HG03457 (cell line): ENCODE measurements at regions not wholly inside any gene's neighbourhood (a gene's known extent, or its start where the extent isn't known, plus 50 kb on each side); places are given as distances from the start of the nearest gene placed in this dataset.
A peak's percentile ranks its signal among the peaks of the same experiment; 100 is the strongest.

Experiments
- ATAC-seq: cut with Tn5 transposase; IDR thresholded peaks from one replicate; pipeline ENCODE4 v1.9.1; 2021; ENCODE audit warnings: moderate number of reproducible peaks; ENCODE audit not compliant: unreplicated experiment

DNA sequence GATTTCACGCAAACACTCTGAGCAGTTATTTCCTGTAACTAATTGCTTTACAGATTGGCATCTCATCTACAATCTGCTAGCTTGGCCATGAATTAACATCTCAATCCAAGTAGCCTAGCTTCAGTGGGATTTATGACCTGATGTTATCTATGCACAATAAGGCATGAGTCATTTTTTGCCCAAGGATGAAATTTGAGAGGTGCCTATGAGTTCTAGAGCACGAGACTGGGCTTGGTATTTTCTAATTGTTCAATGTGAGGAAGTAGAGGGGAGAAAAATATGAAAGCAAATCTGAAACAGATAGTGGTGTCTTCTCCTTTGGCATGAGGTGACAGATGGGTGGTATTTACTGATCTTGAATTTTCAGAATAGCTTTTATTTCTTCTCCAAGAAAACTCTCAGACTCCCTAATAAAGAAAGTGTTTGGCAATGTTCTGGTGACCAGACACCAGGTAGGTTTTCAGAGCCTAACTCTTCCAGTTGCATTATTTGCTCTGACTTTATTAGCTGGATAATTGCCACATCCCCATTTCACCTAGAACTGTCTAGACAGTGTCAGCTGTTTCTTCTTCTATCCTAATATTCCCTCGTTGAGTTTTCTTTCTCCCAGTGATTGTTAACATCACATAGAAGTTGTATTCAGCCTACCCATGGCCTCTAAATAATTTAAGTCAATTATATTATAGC, 301.0 kb upstream of the UMPS start:
- no peak for ATAC-seq

DNA sequence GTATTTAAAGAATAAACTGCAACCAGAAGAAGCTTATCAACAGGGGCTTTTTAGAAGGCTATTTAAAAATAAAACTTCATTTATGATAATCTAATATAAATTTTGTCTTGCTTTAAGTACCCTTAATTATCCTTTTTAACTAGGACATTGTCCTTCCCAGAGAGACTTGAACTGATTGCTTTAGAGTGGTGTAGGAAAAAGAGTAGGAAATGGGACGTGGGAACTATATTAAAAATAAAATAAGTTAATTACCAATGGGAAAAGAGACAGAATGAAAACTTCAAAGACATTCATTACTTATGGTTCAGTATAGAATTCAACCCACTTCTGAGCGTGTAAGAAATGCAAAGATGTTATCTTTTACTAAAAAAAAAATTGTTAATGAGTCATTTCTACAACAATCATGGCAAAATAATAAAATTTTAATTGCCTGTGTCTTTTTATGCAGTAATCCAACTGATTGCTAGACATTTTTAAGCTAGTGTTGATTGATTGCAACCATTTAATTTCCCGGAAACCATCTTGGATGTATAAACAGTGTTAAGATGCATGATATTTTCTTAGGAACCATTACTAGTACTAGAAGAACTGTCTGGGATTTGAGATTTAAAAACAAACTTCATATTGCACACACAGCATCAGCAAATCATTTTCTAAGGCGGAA, 298.8 kb upstream of the UMPS start:
- ATAC-seq, result no peak

- no peak for ATAC-seq
These were observed 296.1 kb upstream of the UMPS start for GRCh38 chr3:124434176-124434575.

DNA sequence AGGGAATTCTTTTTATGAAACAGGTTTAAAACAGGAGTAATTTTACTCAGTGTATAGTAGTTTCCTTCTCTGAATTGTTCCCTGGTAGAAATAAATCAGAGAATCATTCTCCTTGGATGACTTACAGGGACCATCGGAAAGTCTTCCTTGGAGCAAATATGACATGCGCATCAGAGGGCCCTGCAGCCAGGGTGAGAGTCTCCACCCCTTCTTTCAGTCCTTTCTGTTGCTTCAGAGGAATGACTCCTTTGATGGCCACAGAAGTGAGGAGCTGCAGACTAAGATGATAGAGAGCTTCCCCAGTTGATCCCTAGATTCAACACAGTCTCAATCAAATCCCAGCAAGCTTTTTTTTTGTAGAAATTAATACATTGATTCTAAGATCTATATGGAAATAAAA, 294.8 kb upstream of the UMPS start:
- ATAC-seq, result no peak

DNA sequence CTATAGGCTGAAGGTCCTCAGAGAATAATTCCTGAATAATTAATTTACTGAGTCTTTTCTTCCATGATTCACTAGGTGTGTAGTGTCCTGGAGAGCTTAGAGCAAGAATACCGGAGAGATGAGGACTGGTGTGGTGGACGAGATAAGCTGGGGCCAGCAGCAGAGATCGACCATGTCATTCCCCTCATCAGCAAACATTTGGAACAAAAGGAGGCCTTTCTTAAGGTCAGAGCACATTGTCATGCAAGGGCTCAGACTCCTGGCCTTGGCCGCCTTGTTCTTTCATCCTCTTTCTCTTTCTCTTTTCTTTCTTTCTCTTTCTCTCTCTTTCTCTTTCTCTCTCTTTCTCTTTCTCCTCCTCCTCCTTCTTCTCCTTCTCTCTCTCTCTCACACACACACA, 291.4 kb upstream of the UMPS start:
- no peak for ATAC-seq

DNA sequence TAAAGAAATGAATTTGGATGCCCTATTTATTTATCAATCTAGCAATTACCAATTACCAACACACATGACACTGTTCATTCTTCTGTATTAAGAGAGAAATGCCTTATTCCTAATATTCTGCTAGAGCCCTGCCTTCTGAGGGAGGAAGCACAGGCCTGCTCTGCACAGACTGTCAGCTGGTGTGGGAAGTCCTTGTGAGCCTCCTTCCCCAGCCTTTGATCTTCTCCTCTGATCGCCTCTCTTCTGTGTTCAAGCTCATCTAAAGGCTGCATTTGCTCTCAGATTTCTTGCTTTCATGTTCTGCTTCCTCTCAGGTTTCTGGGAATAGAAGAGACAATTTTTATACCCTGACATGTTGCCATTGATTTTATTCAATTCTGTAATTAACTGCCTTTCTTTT, 290.6 kb upstream of the UMPS start:
- no peak for ATAC-seq

DNA sequence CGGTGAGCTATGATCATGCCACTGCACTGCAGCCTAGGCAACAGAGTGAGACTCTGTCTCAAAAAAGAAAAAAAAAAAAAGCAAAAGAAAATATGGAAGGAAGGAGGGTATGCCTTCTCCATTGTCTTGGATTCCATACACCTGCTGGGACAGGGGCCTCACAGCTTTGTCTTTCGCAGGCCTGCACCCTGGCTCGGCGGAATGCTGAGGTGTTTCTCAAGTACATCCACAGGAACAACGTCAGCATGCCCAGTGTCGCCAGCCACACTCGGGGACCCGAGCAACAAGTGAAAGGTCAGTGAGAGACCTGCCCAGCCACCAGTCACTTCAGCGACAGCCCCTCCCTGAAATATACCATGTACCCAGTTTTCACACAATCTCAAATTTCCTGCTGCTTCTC, 288.5 kb upstream of the UMPS start:
- ATAC-seq, result no peak

DNA sequence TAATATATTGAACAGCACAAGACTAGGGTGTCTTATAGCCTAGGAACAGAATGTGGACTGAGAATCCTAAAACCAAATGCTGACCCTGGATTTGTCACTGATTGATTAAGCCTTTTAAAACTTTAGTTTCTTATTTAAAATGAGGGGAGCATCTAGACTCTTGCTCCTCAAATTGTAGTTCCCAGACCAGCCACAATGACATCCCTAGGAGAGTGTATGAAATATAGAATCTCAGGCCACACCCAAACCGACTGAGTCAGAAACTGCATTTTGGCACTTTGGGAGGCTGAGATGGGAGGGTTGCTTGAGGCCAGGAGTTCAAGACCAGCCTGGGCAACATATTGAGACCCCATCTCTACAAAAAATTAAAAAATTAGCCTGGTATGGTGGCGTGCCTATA, 287.8 kb upstream of the UMPS start:
- no peak for ATAC-seq

DNA sequence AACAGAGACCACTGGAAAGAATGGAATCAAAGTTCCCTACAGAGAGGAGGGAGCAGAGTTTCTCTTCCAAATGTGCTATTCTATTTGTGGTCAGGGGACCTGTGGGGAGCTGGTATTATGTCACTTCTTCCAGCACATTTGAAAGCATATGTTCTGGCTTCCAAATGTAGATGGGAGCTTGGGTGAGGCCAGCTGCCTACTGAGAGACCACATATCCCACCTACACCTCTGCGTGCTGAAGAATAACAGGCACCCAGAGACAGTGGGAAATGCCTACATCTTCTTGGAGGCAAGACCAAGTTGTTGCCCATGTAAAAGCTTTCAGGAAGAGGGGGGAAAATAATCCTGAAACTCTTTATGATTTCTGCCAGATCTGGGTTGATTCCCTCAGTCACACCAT, 286.8 kb upstream of the UMPS start:
- no peak for ATAC-seq

GRCh38 chr3:124444075-124444474, 286.2 kb upstream of the UMPS start:
- ATAC-seq, result no peak

- no peak for ATAC-seq
These were observed 285.4 kb upstream of the UMPS start for GRCh38 chr3:124444896-124445295.

- no peak for ATAC-seq
These were observed 282.4 kb upstream of the UMPS start for GRCh38 chr3:124447845-124448244.

DNA sequence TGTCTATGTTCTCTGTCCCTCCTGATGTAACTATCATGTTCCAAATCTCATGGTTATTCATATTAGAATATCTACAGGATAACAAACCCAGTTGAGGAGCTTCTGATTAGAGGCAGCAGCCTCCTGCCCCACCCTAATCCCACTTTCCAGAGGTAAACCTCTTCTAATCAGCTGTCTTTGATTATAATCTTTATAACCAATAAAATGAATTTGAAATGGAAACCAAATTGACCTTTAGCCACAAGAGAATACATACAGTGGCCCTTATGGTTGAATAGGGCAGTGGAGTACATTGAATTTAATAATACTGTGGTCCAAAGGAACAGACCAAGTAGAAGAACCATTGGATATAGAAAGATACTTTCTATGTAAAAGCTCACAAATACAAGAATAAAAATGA, 281.3 kb upstream of the UMPS start:
- ATAC-seq, result no peak

DNA sequence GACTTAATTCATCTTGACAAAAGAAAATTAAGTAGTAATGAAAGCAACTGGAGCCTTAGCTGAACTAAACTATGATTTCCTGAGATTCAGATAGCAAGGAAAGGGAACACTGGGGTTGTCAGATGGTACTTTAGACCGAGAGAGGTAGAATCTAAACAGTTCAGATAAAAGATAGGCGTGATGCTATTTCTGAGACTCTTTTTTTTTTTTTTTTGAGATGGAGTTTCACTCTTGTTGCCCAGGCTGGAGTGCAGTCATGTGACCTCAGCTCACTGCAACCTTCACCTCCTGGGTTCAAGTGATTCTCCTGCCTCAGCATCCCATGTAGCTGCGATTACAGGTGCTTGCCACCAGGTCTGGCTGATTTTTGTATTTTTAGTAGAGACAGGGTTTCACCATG, 279.9 kb upstream of the UMPS start:
- ATAC-seq, result no peak

DNA sequence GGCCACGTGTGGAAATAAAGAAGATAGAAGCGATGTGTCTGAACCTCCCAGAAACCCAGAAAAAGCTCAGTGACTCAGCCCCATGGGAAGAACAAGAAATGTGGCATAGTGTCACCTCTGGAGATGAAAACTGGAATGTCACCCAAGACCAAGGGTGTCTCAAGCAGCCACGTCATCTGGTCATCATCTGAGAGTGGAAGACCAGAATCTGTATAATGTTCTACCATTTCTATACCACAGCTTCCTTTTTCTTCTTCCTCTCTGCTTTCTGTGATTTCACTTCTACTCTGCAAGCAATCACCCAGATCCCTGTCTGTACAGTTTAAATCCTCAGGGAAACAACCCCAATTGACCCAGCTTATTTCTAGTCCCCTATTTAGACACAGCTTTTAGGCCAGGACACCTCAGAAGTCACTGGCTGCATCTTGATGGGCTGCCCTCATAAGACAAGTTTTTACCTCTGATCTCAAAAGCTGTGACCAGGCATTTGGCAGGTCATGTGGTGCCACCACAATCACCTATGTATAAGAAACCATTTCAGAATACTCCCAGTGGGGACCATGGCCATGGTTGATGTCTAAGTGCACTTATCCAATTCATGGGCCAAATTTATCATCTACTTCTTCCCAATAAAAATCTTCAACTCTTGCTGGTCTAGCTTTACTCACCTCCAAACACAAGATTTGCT, 278.5 kb upstream of the UMPS start:
- ATAC-seq, result peak; percentile 73

DNA sequence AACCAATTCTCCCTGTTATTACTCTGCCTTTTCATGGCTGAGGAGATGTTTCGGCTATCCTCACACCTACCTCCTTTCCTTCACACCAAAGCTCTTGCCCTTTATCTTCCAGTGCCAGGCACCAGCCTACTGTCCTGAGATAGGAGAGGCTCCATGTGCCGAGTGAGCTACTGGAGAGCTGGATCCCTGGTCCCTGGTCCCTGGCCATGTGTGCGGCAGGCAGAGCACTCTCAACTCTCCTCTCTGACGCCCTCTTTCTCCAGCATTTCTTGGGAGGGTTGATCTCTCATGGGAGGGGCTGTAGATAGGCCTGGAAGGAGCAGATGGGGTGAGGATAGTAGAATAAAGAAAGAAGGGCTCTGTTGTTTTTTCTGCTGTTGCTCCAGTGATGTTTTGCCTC, 277.1 kb upstream of the UMPS start:
- ATAC-seq, result no peak

GRCh38 chr3:124455891-124456290, 274.4 kb upstream of the UMPS start:
- ATAC-seq, result no peak

DNA sequence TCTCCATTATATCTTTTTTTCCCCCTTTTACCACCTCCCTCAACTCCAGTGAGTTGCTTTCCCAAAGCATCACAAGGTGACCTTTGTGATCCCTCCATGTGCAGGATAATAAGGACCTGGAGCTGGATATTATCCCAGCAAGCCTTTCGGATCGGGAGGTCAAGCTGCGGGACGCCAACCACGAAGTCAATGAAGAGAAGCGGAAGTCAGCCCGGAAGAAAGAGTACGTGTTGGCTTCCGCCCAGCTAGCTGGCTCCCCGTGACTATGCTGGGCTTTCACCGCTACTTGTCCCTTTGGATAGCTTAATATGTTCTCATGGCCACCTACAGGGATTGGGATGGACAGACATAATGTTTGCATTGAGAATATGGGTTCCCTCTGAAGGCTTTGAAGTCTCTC, 273.7 kb upstream of the UMPS start:
- no peak for ATAC-seq

DNA sequence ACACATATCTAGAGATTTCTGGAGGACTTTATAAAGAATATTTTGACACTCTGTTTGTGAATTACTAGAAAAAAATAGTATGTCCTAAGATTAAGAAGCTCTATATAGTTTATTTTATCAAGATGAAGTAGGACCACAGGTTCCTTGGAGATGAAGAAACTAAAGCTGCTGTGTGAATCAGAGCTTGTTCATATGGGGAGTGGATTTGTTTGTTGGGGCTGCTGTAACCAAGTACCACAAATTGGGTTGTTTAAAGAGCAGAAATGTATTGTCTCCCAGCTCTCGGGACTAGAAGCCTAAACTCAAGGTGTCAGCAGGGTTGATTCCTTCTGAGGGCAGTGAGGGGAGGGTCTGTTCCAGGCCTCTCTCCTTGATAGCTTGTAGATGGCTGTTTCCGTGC, 270.6 kb upstream of the UMPS start:
- no peak for ATAC-seq

DNA sequence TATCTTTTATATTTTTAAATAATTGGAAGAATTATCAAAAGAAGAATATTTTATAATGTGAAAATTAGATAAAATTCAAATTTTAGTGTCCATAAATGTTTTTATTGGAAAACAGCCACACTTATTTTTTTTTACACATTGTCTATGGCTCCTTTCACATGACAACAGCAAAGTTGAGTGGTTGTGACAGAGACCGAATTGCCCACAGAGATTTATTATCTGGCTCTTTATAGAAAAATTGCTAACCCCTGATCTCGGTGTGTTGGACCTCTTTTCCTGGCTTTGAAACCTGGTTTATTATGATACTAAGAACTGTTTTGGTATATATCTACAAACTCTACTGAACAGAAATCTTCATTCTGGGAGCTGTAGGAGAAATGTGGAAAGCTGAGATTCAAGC, 269.1 kb upstream of the UMPS start:
- no peak for ATAC-seq

DNA sequence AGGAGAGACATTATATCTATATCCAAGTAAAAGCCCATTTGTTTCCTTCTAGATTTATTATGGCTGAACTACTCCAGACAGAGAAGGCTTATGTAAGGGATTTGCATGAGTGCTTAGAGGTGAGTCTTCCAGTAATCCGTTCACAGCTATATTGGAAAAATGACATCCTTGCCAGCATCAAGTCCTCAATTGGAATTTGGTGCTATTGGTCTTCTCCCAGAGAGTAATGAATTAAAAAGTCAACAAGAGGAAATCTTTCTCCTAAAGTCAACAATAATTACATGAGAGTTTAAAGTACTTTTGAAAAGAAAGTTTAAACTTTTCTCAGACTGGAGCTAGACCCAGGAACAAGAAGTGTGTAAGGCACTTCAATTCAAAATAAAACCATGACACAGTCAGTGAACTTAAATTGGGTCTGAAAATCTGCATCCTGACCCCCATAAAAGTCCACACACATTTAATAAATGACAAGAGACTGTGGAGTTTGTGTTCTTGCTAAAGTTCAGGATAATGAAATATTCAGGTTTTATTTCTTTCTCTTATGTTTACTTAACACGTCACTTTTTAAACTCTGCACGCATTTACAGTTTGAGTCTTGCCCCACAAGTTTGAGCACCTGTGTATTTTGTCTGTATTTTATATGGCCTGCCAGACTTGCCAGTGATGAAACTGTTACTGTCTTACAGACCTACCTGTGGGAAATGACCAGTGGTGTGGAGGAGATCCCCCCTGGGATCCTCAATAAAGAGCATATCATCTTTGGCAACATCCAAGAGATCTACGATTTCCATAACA, 268.2 kb upstream of the UMPS start:
- no peak for ATAC-seq

DNA sequence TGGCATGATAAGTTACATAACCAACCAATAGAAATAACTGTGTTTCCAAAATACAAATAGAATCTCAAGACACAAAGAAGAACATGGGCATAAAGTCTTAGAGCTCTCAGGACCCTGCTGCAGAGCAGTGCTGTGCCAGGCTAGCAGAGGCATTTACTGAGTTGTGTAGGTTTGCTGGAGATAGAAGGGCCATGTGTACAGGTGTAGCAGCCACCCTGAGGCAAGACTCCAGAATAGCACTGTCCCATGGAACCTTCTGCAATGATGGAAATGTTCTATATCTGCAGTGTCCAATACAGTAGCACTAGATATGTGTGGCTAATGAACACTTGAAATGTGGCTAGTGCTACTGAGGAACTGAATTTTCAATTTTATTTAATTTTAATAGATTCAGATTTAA, 267.0 kb upstream of the UMPS start:
- ATAC-seq, result no peak
